ENCODE measurements at regions not wholly inside any gene's neighbourhood (a gene's known extent, or its start where the extent isn't known, plus 50 kb on each side); places are given as distances from the start of the nearest gene placed in this dataset.
"Not testable (repeated sequence)": the region's sequence is repeated elsewhere in the genome, so short reads cannot be mapped to it uniquely, and the experiment has no call there.

DNA sequence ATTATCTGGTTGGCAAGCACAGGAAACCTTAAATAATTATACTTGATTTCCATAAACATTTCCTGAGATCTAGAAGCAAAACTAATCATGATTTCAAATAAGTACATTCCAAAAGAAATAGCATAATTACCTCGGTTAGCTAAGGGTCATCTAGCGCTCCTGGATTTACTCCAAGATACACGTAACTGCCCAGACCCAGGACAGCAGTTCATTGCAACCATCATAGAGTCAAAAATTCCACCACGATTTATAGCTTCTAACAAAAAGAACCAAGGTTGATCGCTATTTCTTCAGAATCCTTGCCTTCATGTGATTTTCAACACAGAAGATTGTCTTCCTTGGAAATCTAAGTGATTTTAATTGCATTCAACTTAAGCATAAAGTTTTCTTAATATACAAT, 1235.5 kb upstream of the TENM3 start:
- FAIRE-seq (no peak), DNase-seq (ENCODE audit: low spot score in 2 of 2) (no peak)

DNA sequence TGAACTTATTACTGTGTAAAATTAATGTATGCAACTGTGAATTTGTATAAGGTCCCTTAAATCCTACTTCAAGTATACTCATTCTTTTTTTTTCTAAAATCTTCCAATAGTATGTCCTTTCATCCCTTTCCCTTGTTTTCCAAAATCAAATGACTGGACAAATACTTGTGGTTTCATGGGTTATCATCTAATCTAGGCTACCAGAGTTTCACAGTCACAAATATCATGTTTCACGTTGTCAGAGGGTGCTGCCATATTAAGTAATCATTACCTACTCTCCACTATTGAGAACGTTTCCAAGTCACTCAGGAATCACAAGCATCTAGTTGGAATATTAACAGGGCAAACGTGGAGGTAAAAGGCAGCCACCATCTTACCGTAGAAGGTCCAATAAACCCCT, 1235.0 kb upstream of the TENM3 start:
- no peak for FAIRE-seq

DNA sequence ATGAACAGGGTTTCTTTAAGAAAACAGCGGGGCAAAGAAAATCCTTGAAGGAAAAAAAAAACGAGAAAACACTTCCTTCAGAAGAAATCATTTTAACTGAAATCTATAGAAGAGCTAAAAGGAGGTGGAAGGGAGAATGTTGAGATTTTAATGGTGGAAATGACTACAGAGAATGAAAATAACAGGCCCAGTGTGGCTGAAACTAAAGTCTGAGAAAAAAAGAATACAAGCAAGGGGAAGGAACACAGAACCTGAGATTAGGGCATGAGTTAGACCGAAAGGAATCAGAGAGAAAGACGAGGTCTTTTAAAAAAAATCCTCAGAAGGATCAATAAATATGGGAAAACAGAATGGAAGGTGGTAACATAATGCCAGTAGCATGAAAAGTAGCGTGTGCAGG, 1230.0 kb upstream of the TENM3 start:
- FAIRE-seq (no peak), DNase-seq (ENCODE audit: low spot score in 2 of 2) (no peak)

More for the DNA sequence above, 1235.0 kb upstream of the TENM3 start:
- no peak for DNase-seq (ENCODE audit: low spot score in 2 of 2)

DNA sequence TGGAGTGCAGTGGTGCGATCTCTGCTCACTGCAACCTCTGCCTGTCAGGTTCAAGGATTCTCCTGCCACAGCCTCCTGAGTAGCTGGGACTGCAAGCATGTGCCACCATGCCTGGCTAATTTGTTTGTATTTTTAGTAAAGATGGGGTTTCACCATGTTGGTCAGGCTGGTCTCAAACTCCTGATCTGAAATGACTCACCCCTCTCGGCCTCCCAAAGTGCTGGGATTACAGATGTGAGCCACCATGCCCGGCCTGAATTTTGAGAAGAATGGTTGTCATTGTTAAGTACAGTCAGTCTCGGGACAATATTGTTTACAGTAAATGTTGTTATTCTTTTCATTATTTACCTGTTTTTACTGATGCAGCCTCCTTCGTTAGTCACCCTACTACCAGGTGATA, 1226.2 kb upstream of the TENM3 start:
- no peak for FAIRE-seq

DNA sequence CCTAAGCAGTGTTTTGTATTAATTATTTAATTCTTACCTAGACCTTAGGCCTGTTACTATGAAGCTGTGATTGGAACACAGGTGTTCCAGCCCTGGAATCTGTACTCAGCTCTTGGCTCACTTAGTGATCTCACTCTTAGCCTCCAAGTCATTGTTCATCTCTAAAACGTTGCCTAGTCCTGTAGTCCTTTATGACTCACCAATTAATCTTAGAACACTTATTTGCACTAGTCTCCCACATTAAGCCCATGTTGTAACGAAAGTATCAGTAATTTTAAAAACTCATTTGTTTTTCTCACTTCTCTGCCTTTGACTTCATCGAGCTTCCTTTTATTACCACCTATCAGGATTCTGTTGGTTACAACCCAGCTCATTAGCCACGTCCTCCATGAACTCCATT, 1224.7 kb upstream of the TENM3 start:
- FAIRE-seq, result no peak
- DNase-seq (ENCODE audit: low spot score in 2 of 2), result no peak

More for the DNA sequence above, 1226.2 kb upstream of the TENM3 start:
- DNase-seq (ENCODE audit: low spot score in 2 of 2), result no peak

DNA sequence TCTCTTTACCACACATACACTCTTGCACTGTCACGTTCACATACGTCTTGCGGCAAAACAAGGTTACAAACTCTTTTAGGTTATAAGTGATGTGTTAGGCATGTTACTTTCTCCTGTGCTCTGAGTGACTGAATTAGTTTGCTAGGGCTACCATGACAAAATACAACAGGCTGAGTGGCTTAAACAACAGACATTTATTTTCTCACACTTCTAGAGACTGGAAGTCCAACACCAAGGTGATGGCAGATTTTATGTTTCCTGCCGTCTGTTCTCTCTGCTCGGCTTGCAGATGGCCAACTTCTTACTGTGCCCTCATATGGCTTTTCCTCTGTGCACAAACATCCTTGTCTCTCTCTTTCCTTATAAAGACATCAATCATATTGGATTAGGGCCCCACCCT, 1224.3 kb upstream of the TENM3 start:
- FAIRE-seq (no peak), DNase-seq (ENCODE audit: low spot score in 2 of 2) (no peak)

DNA sequence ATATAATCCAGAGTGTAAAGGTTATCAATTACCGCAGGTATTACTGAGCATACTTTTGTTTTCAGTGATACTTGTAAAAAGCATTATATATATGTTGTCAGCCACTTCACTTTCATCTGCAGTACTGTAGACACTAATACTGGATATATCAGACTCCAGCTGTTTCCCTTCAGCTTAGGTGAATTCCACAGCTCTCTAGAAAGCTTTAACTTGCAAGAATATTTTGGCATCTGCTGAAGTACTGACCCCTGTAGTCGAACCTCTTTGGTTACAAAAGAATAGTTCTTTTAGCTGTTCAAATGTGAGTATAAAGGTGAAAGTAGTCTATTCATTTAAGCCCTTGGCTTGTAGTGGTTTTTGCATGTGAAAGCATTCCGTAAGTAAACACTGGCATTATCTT, 1222.7 kb upstream of the TENM3 start:
- no peak for DNase-seq (ENCODE audit: low spot score in 2 of 2)
- no peak for FAIRE-seq

DNA sequence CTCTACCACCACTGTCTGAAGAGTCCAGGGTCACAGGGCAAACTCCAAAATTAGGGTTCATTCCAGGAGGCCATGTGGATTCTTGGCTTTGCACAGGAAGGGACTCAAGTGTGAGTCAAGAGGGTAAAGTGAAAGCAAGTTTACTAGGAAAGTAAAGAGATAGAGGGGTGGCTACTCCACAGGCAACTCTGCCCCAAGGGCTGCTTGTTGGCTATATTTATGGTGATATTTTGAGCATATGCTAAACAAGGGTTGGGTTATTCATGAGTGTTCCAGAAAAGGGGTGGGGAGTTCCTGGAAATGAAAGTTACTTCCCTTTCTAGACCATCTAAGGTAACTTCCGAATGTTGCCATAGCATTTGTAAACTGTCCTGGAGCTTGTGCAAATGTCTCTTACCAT, 1222.0 kb upstream of the TENM3 start:
- FAIRE-seq, result no peak
- no peak for DNase-seq (ENCODE audit: low spot score in 2 of 2)

DNA sequence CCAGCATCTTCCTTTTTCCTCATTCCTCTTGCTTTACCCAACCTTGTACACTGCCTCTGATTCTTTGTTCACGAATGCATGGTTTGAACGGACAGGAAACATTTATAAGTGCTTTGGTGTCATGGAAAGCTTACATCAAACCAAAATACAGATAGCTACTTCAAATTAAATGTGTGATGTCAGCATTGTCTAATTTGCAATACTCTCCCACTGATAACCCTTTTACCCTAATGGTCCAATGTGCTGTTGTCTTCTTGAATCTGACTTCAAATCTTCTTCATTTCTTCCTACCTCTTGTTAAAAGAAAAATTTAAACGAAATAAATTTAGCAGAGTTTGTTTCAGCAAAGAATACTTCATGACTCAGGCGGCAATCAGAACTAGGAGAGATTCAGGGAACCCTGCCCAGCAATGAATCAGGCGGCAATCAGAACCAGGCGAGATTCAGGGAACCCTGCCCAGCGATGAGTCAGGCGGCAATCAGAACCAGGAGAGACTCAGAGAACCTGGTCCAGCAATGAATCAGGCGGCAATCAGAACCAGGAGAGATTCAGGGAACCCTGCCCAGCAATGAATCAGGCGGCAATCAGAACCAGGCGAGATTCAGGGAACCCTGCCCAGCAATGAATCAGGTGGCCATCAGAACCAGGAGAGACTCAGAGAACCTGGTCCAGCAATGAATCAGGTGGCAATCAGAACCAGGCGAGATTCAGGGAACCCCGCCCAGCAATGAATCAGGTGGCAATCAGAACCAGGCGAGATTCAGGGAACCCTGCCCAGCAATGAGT, 1212.9 kb upstream of the TENM3 start:
- not testable (repeated sequence) for FAIRE-seq

DNA sequence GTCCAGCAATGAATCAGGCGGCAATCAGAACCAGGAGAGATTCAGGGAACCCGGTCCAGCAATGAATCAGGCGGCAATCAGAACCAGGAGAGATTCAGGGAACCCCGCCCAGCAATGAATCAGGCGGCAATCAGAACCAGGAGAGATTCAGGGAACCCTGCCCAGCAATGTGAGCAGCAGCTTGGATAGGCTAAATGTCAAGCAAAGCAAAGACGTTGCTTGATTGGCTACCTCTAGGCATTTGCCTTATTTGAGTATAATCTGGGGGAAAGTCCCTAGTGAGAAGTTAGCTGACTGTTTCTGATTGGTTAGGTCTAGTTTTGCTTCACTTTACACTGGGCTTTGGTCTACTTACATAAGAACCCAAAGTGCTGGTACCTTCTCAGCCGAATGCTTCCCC, 1212.2 kb upstream of the TENM3 start:
- DNase-seq (ENCODE audit: low spot score in 2 of 2) (no peak), FAIRE-seq (no peak)

More for the DNA sequence above, 1212.9 kb upstream of the TENM3 start:
- DNase-seq (ENCODE audit: low spot score in 2 of 2), result not testable (repeated sequence)

DNA sequence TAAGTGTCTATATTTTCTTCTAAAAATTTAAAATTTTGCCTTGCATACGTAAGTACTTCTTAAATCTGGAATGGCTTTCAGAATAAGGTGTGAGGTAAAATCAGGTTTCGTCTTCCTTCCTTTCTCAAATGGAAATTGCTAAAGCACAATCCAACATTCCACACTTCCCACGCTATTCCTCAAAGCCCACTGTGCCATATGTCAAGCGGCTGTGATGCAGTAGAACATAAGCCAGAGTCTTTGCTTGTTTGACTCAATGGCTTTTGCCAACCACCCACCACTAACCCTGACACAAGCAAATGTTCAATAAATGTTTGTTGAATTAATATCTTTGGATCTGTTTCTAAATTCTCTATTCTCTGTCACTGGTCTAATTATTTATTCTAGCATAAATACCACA, 1199.7 kb upstream of the TENM3 start:
- FAIRE-seq, result no peak
- no peak for DNase-seq (ENCODE audit: low spot score in 2 of 2)

DNA sequence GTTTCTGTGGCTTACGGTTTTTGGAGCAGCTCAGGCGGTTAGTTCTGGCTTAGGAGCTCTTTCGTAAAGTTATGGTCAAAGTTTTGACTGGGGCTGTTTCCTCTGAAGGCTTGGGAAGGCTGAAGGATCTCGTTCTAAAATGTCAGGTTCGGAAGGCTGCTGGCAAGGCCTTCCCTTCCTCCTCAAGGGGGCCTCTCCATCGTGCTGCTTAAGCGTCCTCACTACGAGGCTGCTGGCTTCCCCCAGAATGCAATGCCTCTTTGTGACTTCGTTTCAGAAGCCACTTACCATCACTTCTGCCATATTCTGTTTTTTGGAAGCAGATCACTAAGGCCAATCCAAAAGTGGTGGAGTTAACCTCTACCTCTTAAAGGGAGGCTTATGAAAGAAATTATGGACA, 1196.4 kb upstream of the TENM3 start:
- no peak for FAIRE-seq
- no peak for DNase-seq (ENCODE audit: low spot score in 2 of 2)

DNA sequence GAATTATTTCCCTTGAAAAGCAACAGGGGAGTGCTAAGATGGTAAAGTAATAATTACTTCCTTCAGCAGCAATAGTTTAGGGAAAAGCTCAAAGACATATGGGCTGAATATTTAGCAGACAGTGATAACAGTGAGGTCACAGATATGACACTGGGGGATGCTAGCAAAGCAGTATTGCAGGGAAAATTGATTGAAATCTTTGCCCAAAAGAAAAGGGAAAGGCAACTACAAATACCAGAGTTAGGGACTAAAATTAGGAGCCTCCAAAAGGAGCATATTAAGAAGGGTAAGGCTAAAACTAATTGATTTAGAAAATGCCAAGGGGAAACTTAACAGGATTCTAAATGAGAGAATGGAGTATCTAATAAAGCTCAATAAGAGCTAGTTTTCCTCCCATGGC, 1191.3 kb upstream of the TENM3 start:
- DNase-seq (ENCODE audit: low spot score in 2 of 2), result no peak
- FAIRE-seq, result no peak

DNA sequence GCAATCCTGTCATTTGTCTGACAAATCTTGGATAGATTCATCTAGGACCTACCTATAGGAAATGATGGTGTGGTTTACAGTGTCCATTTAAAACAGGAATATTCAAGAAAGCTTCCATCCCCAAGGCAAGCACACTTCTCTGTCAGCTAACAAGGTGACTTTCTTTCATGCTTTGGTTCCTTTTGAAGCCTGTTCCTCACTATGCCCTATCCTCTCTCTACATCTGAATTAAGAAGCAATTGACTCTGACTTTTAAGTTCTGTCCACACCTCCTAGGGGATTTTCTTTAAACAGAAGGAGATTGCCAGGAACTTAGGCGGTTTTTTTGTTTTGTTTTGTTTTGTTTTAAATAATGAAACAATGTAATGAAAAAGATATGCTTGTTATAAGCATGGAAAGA, 1181.4 kb upstream of the TENM3 start:
- DNase-seq (ENCODE audit: low spot score in 2 of 2) (no peak), FAIRE-seq (no peak)

DNA sequence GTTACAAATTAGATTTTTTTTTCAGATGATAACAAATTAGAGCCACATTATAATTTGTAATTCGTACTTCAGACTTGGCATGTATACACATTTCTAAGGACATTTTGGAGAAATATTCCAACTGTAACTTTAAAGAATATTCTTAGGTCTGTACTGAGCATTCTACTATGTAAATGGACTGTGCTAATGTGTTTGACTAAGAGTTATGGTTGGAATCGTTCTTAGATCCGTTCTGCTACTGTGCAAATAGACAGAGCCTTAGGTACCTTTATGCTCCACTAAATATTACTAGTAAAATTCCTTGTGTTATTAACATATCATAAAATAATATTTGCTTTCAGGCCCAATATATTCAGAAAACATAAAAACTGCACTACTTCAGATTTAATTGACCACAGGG, 1180.0 kb upstream of the TENM3 start:
- no peak for FAIRE-seq

DNA sequence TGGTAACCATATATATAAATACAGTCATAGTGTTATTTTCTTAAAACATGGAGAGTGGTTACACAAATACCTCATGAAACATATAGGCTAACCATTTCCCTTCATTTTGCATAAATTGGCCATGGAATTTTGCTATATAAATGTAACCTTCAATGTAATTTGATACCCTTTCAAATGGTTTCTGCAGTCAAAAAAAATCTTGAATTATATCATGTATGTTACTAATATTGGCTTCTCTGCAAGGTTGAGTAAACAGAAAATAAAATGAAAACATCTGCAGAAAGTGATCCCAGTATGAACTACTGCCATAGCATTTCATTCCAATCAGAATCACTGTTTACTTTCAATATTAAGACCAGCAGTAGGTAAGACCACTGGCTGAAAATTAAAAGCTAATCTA, 1165.9 kb upstream of the TENM3 start:
- FAIRE-seq, result no peak
- no peak for DNase-seq (ENCODE audit: low spot score in 2 of 2)

More for the DNA sequence above, 1180.0 kb upstream of the TENM3 start:
- no peak for DNase-seq (ENCODE audit: low spot score in 2 of 2)

DNA sequence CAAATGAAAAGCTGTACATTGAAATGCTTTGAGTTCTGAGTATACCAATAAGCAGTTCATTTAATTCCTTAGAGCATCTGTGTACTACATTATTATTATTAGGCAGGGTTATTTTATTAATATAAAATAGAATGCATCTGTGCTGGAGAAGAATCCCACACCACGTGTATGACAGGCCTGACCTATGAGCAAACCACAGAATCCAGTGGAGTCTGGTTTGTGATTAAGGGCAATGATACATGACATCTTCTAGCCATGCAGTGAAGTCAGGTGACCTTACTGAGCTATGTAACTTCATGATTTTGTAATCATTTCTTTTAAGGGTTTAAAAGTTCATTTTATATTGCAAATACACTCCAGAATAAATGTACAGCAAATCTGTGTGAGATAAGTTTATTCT, 1165.0 kb upstream of the TENM3 start:
- FAIRE-seq, result no peak
- DNase-seq (ENCODE audit: low spot score in 2 of 2), result no peak

DNA sequence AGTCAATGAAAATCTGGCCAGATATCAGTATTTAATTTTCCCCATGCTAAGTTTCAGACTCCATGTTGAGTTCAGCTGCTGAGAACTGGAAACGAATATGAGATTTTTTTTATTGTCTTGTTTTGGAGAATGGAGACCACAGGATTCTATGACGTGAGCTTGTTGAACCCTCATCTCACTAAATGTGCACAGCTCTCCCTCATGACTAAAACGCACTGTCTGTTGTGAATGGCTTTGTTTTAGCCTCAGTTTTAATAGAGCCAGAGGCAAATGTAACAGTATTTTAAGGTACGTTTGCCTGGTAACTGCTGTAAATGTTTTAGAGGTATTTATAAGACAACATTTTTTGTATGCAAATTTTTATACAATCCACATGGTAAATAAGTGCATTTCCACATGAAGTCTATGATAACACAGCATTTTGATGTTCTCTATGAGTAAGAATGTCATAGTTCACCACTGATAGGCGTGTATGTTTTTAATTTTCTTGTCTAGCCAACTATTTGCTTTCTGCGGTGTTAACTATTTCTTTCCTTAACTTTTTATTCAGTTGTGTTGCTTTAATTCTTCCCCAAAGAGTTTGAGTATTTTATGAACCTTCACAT, 1159.3 kb upstream of the TENM3 start:
- DNase-seq (ENCODE audit: low spot score in 2 of 2) (no peak), FAIRE-seq (no peak)

DNA sequence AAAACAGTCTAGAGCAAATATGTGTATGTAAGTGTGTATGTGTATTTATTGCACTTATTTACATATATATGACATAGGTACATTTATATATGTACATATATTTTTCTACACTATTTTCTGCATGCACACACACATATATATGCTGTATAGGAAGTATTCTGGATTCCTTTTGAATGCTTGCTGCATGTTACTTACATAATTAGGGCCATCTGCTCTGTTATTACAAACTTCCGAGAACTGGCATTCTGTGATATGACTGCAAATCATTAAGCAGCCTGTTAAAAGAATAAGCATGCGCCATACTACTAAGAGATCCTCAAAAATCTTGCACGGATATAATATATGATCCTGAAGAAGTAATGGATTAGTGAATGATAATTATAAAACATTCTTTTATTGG, 1157.6 kb upstream of the TENM3 start:
- FAIRE-seq, result no peak
- DNase-seq (ENCODE audit: low spot score in 2 of 2), result no peak

DNA sequence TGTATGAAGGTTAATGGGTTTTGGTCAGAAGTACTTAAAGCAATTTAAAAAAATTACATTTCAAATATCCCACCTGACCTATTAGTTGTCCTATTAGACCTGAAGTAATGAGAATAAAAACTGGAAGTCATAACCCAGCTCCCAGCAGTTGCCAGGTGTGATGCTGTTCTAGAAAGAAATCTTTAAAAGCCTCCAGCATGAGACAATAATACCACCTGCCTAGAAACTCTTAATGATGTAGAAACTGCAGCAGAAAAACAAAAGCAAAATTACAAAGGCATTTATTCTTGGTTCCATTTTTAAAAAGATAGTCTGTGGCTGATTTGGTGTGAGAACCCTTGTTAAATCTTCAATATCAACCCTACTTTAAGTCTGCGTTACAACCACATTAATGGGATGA, 1137.7 kb upstream of the TENM3 start:
- no peak for DNase-seq (ENCODE audit: low spot score in 2 of 2)
- FAIRE-seq, result no peak

DNA sequence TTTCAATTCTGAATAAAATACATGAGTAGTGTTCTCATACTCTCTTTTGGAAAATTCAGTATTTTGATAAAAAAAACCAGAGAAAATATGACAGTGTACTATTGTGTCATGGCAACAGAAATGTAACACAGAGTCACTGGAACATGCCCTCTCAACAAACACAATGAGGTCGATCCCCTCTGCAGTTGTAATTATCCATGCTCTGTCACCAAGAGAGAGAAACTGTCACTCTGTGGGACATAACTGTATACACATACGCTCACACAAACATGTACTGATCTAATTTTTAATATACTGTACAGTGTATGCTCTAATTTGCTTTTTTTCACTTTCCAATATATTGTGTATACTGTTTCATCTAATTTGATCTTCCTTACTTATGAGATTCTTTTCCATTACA, 1136.8 kb upstream of the TENM3 start:
- FAIRE-seq, result no peak
- DNase-seq (ENCODE audit: low spot score in 2 of 2), result no peak

DNA sequence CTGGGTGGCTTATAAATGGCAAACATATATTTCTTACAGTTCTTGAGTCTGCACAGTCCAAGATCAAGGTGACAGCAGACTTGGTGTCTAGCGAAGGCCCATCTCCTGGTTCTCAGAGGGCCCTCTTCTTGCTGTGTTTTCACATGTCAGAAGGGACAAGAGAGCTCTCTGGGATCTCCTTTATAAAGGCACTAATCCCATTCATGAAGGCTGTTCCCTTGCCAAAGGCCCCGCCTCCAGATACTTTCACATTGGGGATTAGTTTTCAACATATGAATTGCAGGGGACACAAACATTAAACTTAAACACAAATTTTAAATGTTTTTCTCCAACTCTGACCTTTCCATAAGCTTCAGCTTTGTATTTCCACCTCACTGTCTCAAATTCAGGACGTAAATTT, 1135.0 kb upstream of the TENM3 start:
- FAIRE-seq (no peak), DNase-seq (ENCODE audit: low spot score in 2 of 2) (no peak)
